Adrenal gland (tissue), 5 donors: ENCODE measurements at regions not wholly inside any gene's neighbourhood (a gene's known extent, or its start where the extent isn't known, plus 50 kb on each side); places are given as distances from the start of the nearest gene placed in this dataset.

Experiments used
- CTCF ChIP-seq, 6 experiments: fragments of 450-650 bp in 4 of 6; fragments of 200-600 bp in 2 of 6; sonication (generic) in 1 of 6; IDR thresholded peaks; 1 replicate in 5 of 6; 2 replicates in 1 of 6; pipeline versions ENCODE4 v1.5.1 to v1.8.0; 2016 to 2021; ENCODE audit warnings: antibody characterized with exemption in 6 of 6, mild to moderate bottlenecking in 2 of 6, moderate library complexity in 1 of 6
- POLR2A ChIP-seq, 2 donors: fragments of 450-650 bp; IDR thresholded peaks; one replicate each; pipeline ENCODE4 v1.6.1; 2017; ENCODE audit warnings: antibody characterized with exemption in 2 of 2, mild to moderate bottlenecking in 2 of 2, moderate library complexity in 1 of 2
- donor health status: DM: no; HTN: no; CAD: no.

DNA sequence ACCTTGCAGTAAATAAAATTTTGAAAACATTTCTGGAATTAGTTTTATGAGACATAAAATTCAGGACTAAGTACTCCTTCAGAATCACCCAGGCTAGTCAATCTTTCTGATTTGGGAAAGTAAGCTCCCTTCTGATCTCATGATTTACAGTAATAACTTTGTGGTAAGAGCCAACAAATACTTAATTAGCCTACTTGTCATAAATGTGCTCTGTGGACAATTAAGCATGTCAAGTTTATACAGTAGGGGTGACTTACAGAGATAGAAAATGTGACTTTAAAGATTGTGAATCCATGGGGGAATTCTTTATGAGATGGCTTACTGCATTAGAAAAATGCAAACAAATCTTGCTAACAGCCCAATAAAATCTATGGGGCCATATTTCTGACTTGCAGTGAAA is 616.9 kb upstream of the GHITM start:
- TF ChIP-seq CTCF (IDR thresholded peaks at IDR 0.05) (no peak), POLR2A (IDR thresholded peaks at IDR 0.05) (no peak)
